ENCODE measurements at regions not wholly inside any gene's neighbourhood (a gene's known extent, or its start where the extent isn't known, plus 50 kb on each side); places are given as distances from the start of the nearest gene placed in this dataset.

DNA sequence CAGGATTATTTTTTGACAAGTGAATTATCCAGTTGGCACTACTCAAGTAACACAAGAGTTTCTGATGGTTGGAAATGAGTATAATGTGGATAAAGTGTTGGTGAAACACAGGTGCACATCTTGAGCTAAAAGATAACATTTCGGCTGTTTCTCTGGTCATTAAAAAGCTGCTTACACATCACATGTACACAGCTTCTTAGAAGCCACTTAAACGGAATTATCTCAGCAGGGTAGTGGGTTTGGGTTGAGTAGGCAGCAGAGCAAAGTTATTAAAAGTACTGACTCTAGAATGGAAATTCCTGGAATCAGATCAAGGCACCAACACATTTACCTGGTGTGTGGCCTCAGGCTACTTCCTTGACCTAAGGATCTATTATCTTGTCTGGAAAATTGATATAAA is 55.4 kb upstream of the RASSF6 start:
- TF ChIP-seq CEBPB (IDR thresholded peaks at IDR 0.05; ENCODE audit: borderline replicate concordance in 1 of 2, low read depth in 2 of 2, low read length in 2 of 2) = no peak
- TF ChIP-seq, protein P1, sequence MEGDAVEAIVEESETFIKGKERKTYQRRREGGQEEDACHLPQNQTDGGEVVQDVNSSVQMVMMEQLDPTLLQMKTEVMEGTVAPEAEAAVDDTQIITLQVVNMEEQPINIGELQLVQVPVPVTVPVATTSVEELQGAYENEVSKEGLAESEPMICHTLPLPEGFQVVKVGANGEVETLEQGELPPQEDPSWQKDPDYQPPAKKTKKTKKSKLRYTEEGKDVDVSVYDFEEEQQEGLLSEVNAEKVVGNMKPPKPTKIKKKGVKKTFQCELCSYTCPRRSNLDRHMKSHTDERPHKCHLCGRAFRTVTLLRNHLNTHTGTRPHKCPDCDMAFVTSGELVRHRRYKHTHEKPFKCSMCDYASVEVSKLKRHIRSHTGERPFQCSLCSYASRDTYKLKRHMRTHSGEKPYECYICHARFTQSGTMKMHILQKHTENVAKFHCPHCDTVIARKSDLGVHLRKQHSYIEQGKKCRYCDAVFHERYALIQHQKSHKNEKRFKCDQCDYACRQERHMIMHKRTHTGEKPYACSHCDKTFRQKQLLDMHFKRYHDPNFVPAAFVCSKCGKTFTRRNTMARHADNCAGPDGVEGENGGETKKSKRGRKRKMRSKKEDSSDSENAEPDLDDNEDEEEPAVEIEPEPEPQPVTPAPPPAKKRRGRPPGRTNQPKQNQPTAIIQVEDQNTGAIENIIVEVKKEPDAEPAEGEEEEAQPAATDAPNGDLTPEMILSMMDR (IDR thresholded peaks at IDR 0.05 in 2 of 3, conservative IDR thresholded peaks at IDR 0.05 in 1 of 3; ENCODE audit: control insufficient read depth in 2 of 3, extremely low read depth in 1 of 3, insufficient read depth in 1 of 3, low read depth in 3 of 3, low read length in 3 of 3) = no peak
- no peak for TF ChIP-seq JUNB (IDR thresholded peaks at IDR 0.05)

Measured in GM12878 (cell line).